ENCODE measurements at regions not wholly inside any gene's neighbourhood (a gene's known extent, or its start where the extent isn't known, plus 50 kb on each side); places are given as distances from the start of the nearest gene placed in this dataset.
"Not testable (repeated sequence)": the region's sequence is repeated elsewhere in the genome, so short reads cannot be mapped to it uniquely, and the experiment has no call there.

GRCh38 chr3:166064476-166064875 lies 227.3 kb upstream of the BCHE start:
- no peak for DNase-seq (ENCODE audit: low read depth)

GRCh38 chr3:166060789-166061479 lies 223.7 kb upstream of the BCHE start:
- no peak for DNase-seq (ENCODE audit: low read depth)

GRCh38 chr3:166052440-166052839 lies 215.2 kb upstream of the BCHE start:
- no peak for DNase-seq (ENCODE audit: low read depth)

GRCh38 chr3:166029507-166029906 lies 192.3 kb upstream of the BCHE start:
- DNase-seq (ENCODE audit: low read depth): no peak

GRCh38 chr3:166013073-166013679 lies 176.0 kb upstream of the BCHE start:
- no peak for DNase-seq (ENCODE audit: low read depth)

- DNase-seq (ENCODE audit: low read depth): no peak
These were observed 174.5 kb upstream of the BCHE start for GRCh38 chr3:166011771-166012170.

- DNase-seq (ENCODE audit: low read depth): no peak
These were observed 167.9 kb upstream of the BCHE start for GRCh38 chr3:166005126-166005525.

- no peak for DNase-seq (ENCODE audit: low read depth)
These were observed 157.1 kb upstream of the BCHE start for GRCh38 chr3:165994293-165994692.

GRCh38 chr3:165984589-165984988 lies 147.4 kb upstream of the BCHE start:
- no peak for DNase-seq (ENCODE audit: low read depth)

GRCh38 chr3:165983284-165983683 lies 146.1 kb upstream of the BCHE start:
- no peak for DNase-seq (ENCODE audit: low read depth)

GRCh38 chr3:165981318-165981717 lies 144.1 kb upstream of the BCHE start:
- no peak for DNase-seq (ENCODE audit: low read depth)

GRCh38 chr3:165960825-165961224 lies 123.6 kb upstream of the BCHE start:
- DNase-seq (ENCODE audit: low read depth): not testable (repeated sequence)

- DNase-seq (ENCODE audit: low read depth): no peak
These were observed 116.9 kb upstream of the BCHE start for GRCh38 chr3:165954171-165954570.

- no peak for DNase-seq (ENCODE audit: low read depth)
These were observed 109.1 kb upstream of the BCHE start for GRCh38 chr3:165946360-165946759.

- DNase-seq (ENCODE audit: low read depth): no peak
These were observed 101.8 kb upstream of the BCHE start for GRCh38 chr3:165938986-165939540.

GRCh38 chr3:165936081-165936480 lies 98.9 kb upstream of the BCHE start:
- not testable (repeated sequence) for DNase-seq (ENCODE audit: low read depth)

GRCh38 chr3:165924301-165924791 lies 87.1 kb upstream of the BCHE start:
- DNase-seq (ENCODE audit: low read depth): not testable (repeated sequence)

- no peak for DNase-seq (ENCODE audit: low read depth)
These were observed 83.8 kb upstream of the BCHE start for GRCh38 chr3:165920984-165921383.

GRCh38 chr3:165919284-165919683 lies 82.1 kb upstream of the BCHE start:
- no peak for DNase-seq (ENCODE audit: low read depth)

GRCh38 chr3:165918657-165918979 lies 81.4 kb upstream of the BCHE start:
- no peak for DNase-seq (ENCODE audit: low read depth)

GRCh38 chr3:165917938-165918656 lies 80.9 kb upstream of the BCHE start:
- not testable (repeated sequence) for DNase-seq (ENCODE audit: low read depth)

- DNase-seq (ENCODE audit: low read depth): not testable (repeated sequence)
These were observed 77.9 kb upstream of the BCHE start for GRCh38 chr3:165915104-165915503.
